Activated naive CD8-positive, alpha-beta T cell treated with anti-CD3 and anti-CD28 coated beads, Interleukin-2, amount 50 U/mL, for 24 hours (primary cell): ENCODE measurements at regions not wholly inside any gene's neighbourhood (a gene's known extent, or its start where the extent isn't known, plus 50 kb on each side); places are given as distances from the start of the nearest gene placed in this dataset.

Experiments used
- ATAC-seq: fragments of 150-1000 bp; cut with Tn5 transposase; one replicate; pipeline ENCODE4 v1.10.0; 2021
- DNase-seq: peaks from one replicate; pipeline ENCODE4 v3.0.0; 2021
- H3K27ac Mint-ChIP-seq: one replicate; pipeline ENCODE4 v1.8.0; 2021; ENCODE audit warnings: mild to moderate bottlenecking, mixed read lengths
- H3K27me3 Mint-ChIP-seq: one replicate; pipeline ENCODE4 v1.8.0; 2021; ENCODE audit warnings: mixed read lengths
- H3K36me3 Mint-ChIP-seq: one replicate; pipeline ENCODE4 v1.8.0; 2021; ENCODE audit warnings: low read depth, mixed read lengths
- H3K4me1 Mint-ChIP-seq: one replicate; pipeline ENCODE4 v1.8.0; 2021; ENCODE audit warnings: mixed read lengths
- H3K4me3 Mint-ChIP-seq: one replicate; pipeline ENCODE4 v1.8.0; 2021; ENCODE audit warnings: mild to moderate bottlenecking, moderate library complexity, mixed read lengths
- H3K9me3 Mint-ChIP-seq: one replicate; pipeline ENCODE4 v1.8.0; 2021; ENCODE audit warnings: mixed read lengths

GRCh38 chr5:44486591-44486990 is 97.4 kb upstream of the FGF10 start:
- H3K9me3 Mint-ChIP-seq = no peaks in the 10 kb centered on the region
- H3K4me1 Mint-ChIP-seq = no peaks in the 10 kb centered on the region
- no peak overlapping the region for H3K4me3 Mint-ChIP-seq

GRCh38 chr5:44454002-44454401 is 64.8 kb upstream of the FGF10 start:
- Mint-ChIP-seq H3K4me3 (no peak overlapping the region), H3K4me1 (no peaks in the 10 kb centered on the region), H3K27me3 (no peaks in the 10 kb centered on the region), H3K27ac (no peak overlapping the region), H3K9me3 (no peaks in the 10 kb centered on the region), H3K36me3 (no peaks in the 10 kb centered on the region)
- no peak for ATAC-seq
- no peak for DNase-seq

More at GRCh38 chr5:44486591-44486990, 97.4 kb upstream of the FGF10 start:
- DNase-seq (no peak), ATAC-seq (no peak)
- Mint-ChIP-seq H3K27ac (no peak overlapping the region), H3K36me3 (no peaks in the 10 kb centered on the region), H3K27me3 (no peaks in the 10 kb centered on the region)

DNA sequence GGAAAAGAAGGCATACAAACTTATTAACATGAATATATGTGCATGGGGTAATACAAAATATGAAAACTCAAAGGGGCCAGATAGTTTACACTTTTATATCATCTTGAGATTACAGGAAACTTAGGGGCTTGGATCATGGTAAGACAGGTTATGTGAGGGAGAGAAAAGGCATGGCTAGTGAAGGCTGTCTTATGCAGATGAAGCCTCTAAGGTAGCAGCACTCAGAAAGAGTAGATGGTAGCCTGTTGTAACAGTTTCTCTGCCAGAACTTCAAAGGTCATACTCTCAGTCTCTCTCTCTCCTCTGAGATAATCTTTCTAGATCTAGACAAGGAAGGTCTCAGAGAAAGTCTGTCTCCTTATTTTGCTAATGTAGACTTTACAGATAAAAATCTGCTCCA is 57.2 kb upstream of the FGF10 start:
- no peaks in the 10 kb centered on the region for H3K27me3 Mint-ChIP-seq
- no peak for DNase-seq
- no peak for ATAC-seq
- H3K4me1 Mint-ChIP-seq = no peaks in the 10 kb centered on the region
- H3K27ac Mint-ChIP-seq = no peak overlapping the region
- peaks cover 6% of the 10 kb centered on the region for H3K9me3 Mint-ChIP-seq
- no peak overlapping the region for H3K4me3 Mint-ChIP-seq
- H3K36me3 Mint-ChIP-seq = no peaks in the 10 kb centered on the region

- no peak for ATAC-seq
- H3K9me3 Mint-ChIP-seq = peaks cover 6% of the 10 kb centered on the region
- no peak overlapping the region for H3K4me3 Mint-ChIP-seq
- H3K27me3 Mint-ChIP-seq = no peaks in the 10 kb centered on the region
- no peak overlapping the region for H3K27ac Mint-ChIP-seq
- no peaks in the 10 kb centered on the region for H3K4me1 Mint-ChIP-seq
- no peaks in the 10 kb centered on the region for H3K36me3 Mint-ChIP-seq
- DNase-seq = no peak
Observed at GRCh38 chr5:44443172-44443571, 54.0 kb upstream of the FGF10 start.

DNA sequence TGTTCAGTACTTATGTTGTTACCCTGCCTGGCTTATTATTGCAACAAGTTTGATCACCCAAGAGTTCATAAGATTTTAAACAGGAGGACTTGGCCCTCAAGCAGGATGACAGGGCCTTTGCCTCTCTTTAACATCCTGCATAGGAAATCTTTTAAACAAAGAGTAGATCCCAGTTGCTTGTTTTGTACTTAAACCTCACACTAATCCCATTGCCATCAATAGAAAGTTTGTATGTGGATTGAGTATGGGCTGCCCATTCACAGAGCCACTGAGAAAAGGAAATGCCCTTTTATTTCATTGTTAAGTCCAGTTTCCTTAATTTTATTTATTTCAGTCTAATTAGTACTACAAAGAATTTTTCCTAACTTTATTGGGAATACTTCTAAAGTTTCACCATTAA is 52.2 kb upstream of the FGF10 start:
- H3K36me3 Mint-ChIP-seq = no peaks in the 10 kb centered on the region
- ATAC-seq = no peak
- peaks cover 6% of the 10 kb centered on the region for H3K9me3 Mint-ChIP-seq
- no peaks in the 10 kb centered on the region for H3K4me1 Mint-ChIP-seq
- H3K27me3 Mint-ChIP-seq = no peaks in the 10 kb centered on the region
- H3K4me3 Mint-ChIP-seq = no peak overlapping the region
- no peak for DNase-seq
- no peak overlapping the region for H3K27ac Mint-ChIP-seq

DNA sequence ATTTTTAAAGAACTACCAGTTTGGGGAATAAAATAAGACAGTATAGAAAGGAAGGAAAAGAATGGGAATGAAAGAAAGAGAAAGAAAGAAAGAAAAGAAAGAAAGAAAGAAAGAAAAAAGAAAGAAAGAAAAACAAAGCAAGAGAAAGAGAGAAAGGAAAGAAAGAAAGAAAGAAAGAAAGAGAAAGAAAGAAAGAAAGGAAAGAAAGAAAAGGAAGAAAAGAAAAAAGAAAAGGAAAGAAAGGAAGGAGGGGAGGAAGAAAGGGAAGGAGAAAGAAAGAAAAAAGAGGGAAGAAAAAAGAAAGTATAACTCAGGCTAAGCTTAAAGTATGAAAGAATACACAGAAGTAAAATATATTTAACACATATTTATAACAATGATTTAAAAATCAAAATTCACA is 51.0 kb upstream of the FGF10 start:
- H3K27me3 Mint-ChIP-seq = no peaks in the 10 kb centered on the region
- DNase-seq = no peak
- no peaks in the 10 kb centered on the region for H3K36me3 Mint-ChIP-seq
- no peak for ATAC-seq
- no peak overlapping the region for H3K4me3 Mint-ChIP-seq
- peaks cover 2% of the 10 kb centered on the region for H3K9me3 Mint-ChIP-seq
- H3K27ac Mint-ChIP-seq = no peak overlapping the region
- H3K4me1 Mint-ChIP-seq = no peaks in the 10 kb centered on the region
